Hepatocyte (in vitro differentiated cells): ENCODE measurements at regions not wholly inside any gene's neighbourhood (a gene's known extent, or its start where the extent isn't known, plus 50 kb on each side); places are given as distances from the start of the nearest gene placed in this dataset.

Experiments
- DNase-seq: peaks from one replicate; pipeline ENCODE4 v3.0.0-alpha.2; 2016; ENCODE audit warnings: low spot score
- H2AFZ ChIP-seq: fragments of 200-600 bp; sonication (generic); 2 replicates; pipeline ENCODE4 v1.6.0; 2016; ENCODE audit warnings: antibody characterized with exemption, mild to moderate bottlenecking
- H3K27ac ChIP-seq: fragments of 200-600 bp; sonication (generic); 2 replicates; pipeline ENCODE4 v1.5.1; 2016; ENCODE audit warnings: mild to moderate bottlenecking
- H3K27me3 ChIP-seq: fragments of 200-600 bp; sonication (generic); 2 replicates; pipeline ENCODE4 v1.6.1; 2016
- H3K36me3 ChIP-seq: fragments of 200-600 bp; sonication (generic); replicated peaks from 2 replicates; pipeline ENCODE4 v1.5.1; 2016; ENCODE audit warnings: low read depth; ENCODE audit not compliant: insufficient read depth
- H3K4me1 ChIP-seq: fragments of 200-600 bp; sonication (generic); 2 replicates; pipeline ENCODE4 v1.5.1; 2016; ENCODE audit warnings: mild to moderate bottlenecking, moderate library complexity; ENCODE audit not compliant: insufficient read depth
- H3K4me2 ChIP-seq: fragments of 200-600 bp; sonication (generic); 2 replicates; pipeline ENCODE4 v1.6.0; 2016
- H3K4me3 ChIP-seq: fragments of 200-600 bp; sonication (generic); 2 replicates; pipeline ENCODE4 v1.5.1; 2016; ENCODE audit warnings: mild to moderate bottlenecking
- H3K79me2 ChIP-seq: fragments of 200-600 bp; sonication (generic); 2 replicates; pipeline ENCODE4 v1.6.0; 2017; ENCODE audit warnings: mild to moderate bottlenecking
- H3K9me2 ChIP-seq: fragments of 200-600 bp; sonication (generic); replicated peaks from 2 replicates; pipeline ENCODE4 v1.6.0; 2017; ENCODE audit warnings: mild to moderate bottlenecking; ENCODE audit not compliant: insufficient read depth
- H3K9me3 ChIP-seq: fragments of 200-600 bp; sonication (generic); 2 replicates; pipeline ENCODE4 v1.5.1; 2016; ENCODE audit warnings: low read depth, mild to moderate bottlenecking
- H4K20me1 ChIP-seq: fragments of 200-600 bp; sonication (generic); 2 replicates; pipeline ENCODE4 v1.6.0; 2016; ENCODE audit warnings: mild to moderate bottlenecking; ENCODE audit not compliant: insufficient read depth, poor library complexity, severe bottlenecking
- EZH2 ChIP-seq: fragments of 200-600 bp; sonication (generic); IDR thresholded peaks from 2 replicates; pipeline ENCODE4 v1.6.1; 2016; ENCODE audit warnings: antibody characterized with exemption, mild to moderate bottlenecking, borderline replicate concordance
- EZH2phosphoT487 ChIP-seq: fragments of 200-600 bp; sonication (generic); IDR thresholded peaks from one replicate; pipeline ENCODE4 v1.6.1; 2018; ENCODE audit warnings: antibody characterized with exemption, mild to moderate bottlenecking, low read depth, moderate library complexity; ENCODE audit not compliant: unreplicated experiment, severe bottlenecking
- WGBS: methylation state at CpG from one replicate; pipeline ENCODE4 v1.1.6; 2016; ENCODE audit warnings: low lambda C conversion rate; ENCODE audit errors: missing lambda C conversion rate; 5-methylcytosine and 5-hydroxymethylcytosine counted together
- TF ChIP-seq, protein P1 (sequence below): fragments of 200-600 bp; sonication (generic); IDR thresholded peaks from 2 replicates; pipeline ENCODE4 v1.5.1; 2016; ENCODE audit warnings: antibody characterized with exemption, mild to moderate bottlenecking; ENCODE audit not compliant: poor library complexity

DNA sequence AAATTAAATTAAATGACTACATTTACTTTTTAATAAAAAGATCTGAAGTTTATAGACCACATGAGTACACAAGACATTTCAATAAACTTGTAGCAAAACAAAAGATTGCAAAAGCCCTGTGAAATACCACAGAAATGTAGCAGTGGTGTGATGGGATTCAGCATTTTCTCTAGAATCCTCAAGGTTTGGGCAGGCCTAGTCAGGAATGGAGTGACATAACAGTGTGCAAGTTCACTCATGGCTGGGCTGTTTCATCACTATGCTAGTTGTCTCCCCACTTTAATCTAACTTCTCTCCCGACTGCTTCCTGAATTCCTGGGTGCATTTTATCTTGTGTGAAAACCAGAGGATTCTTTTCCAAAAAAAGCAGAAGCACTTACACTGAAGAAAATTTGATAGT lies 1089.9 kb upstream of the DDX18 start:
- Histone ChIP-seq H4K20me1 (no peaks in the 10 kb centered on the region), H3K4me2 (no peak overlapping the region), H3K79me2 (no peaks in the 10 kb centered on the region), H3K4me1 (no peaks in the 10 kb centered on the region), H3K36me3 (no peaks in the 10 kb centered on the region), H3K27ac (no peak overlapping the region), H3K27me3 (no peaks in the 10 kb centered on the region), H2AFZ (no peak overlapping the region), H3K9me2 (no peaks in the 10 kb centered on the region), H3K9me3 (no peaks in the 10 kb centered on the region), H3K4me3 (no peak overlapping the region)
- no peak for DNase-seq
- WGBS: 71% methylated on average over 1 of the region's 1 CpG
- TF ChIP-seq EZH2: no peak
- TF ChIP-seq, protein P1, sequence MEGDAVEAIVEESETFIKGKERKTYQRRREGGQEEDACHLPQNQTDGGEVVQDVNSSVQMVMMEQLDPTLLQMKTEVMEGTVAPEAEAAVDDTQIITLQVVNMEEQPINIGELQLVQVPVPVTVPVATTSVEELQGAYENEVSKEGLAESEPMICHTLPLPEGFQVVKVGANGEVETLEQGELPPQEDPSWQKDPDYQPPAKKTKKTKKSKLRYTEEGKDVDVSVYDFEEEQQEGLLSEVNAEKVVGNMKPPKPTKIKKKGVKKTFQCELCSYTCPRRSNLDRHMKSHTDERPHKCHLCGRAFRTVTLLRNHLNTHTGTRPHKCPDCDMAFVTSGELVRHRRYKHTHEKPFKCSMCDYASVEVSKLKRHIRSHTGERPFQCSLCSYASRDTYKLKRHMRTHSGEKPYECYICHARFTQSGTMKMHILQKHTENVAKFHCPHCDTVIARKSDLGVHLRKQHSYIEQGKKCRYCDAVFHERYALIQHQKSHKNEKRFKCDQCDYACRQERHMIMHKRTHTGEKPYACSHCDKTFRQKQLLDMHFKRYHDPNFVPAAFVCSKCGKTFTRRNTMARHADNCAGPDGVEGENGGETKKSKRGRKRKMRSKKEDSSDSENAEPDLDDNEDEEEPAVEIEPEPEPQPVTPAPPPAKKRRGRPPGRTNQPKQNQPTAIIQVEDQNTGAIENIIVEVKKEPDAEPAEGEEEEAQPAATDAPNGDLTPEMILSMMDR: no peak
- no peak for TF ChIP-seq EZH2phosphoT487

DNA sequence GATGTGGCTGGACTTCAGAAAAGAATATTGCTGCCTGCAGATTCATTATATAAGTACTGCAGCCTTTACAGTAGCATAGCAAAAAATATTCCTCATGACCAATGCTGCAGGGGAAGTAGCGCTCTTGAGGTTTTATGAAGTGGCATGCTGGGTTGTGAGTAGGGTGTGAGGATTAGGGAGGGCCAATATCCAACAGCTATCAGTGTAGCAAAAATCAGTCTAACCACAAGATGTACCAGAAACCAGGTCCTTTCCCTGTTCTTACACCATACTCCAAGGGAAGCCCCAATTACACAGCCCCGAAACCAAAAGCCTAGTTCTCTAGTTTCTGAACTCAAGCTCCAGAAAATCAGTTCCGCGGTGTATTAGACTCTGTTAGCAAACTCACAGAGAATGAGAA lies 1082.2 kb upstream of the DDX18 start:
- Histone ChIP-seq H3K4me2 (no peak overlapping the region), H3K36me3 (no peaks in the 10 kb centered on the region), H4K20me1 (no peaks in the 10 kb centered on the region), H3K27me3 (no peaks in the 10 kb centered on the region), H3K4me1 (no peaks in the 10 kb centered on the region), H2AFZ (no peak overlapping the region), H3K4me3 (no peak overlapping the region), H3K79me2 (no peaks in the 10 kb centered on the region), H3K9me3 (no peaks in the 10 kb centered on the region), H3K9me2 (no peaks in the 10 kb centered on the region), H3K27ac (no peak overlapping the region)
- DNase-seq: no peak
- 98% methylated on average over 4 of the region's 4 CpGs for WGBS
- TF ChIP-seq EZH2: no peak
- TF ChIP-seq EZH2phosphoT487: no peak
- TF ChIP-seq, protein P1: no peak

DNA sequence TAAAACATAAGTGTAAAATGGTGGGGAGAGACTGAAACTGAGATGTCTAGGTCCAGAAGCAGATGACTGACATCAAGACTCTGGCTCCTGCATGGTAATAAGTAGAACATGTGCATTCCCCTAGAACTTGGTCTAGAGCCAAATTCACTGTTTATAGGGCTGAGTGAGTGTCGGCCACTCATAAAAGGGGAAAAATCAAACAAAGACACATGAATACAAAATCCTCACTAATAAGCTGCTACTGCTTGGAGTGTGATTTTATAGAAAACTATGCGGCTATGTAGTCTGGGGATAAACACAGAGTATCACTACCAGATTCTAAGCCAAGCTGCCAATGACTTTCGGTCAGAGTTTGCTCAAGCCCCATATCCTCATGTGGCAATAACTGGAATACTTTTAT lies 1080.8 kb upstream of the DDX18 start:
- Histone ChIP-seq H3K27ac (no peak overlapping the region), H3K79me2 (no peaks in the 10 kb centered on the region), H3K36me3 (no peaks in the 10 kb centered on the region), H3K27me3 (no peaks in the 10 kb centered on the region), H3K9me3 (no peaks in the 10 kb centered on the region), H3K4me1 (no peaks in the 10 kb centered on the region), H3K4me3 (no peak overlapping the region), H4K20me1 (no peaks in the 10 kb centered on the region), H3K9me2 (no peaks in the 10 kb centered on the region), H3K4me2 (no peak overlapping the region), H2AFZ (no peak overlapping the region)
- WGBS: 68% methylated on average over 3 of the region's 3 CpGs
- no peak for DNase-seq
- TF ChIP-seq EZH2 (no peak), EZH2phosphoT487 (no peak)

DNA sequence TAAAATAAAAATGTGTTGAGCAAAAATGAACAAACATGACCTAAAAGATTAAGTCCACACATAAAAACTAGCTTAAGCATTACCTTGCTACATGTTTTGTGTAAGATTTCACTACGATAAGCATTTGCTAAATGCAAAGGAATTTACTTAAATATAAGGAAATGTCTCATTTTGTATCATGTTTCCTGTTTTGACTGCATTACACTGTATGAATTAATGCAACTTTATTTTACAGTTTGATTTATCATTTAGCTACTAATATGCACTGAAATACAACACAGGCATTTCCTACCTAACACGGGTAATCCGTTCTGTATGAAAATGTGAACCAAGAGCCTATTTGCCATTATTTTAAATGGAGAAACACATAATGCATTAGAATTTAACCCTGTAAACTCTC lies 1076.5 kb upstream of the DDX18 start:
- TF ChIP-seq, protein P1: no peak
- TF ChIP-seq EZH2 (no peak), EZH2phosphoT487 (no peak)
- H3K79me2 ChIP-seq: no peaks in the 10 kb centered on the region
- DNase-seq: no peak
- no peak overlapping the region for H2AFZ ChIP-seq
- no peaks in the 10 kb centered on the region for H3K9me3 ChIP-seq
- no peaks in the 10 kb centered on the region for H4K20me1 ChIP-seq
- 87% methylated on average over 3 of the region's 3 CpGs for WGBS
- H3K27me3 ChIP-seq: no peaks in the 10 kb centered on the region
- H3K27ac ChIP-seq: no peak overlapping the region
- no peaks in the 10 kb centered on the region for H3K36me3 ChIP-seq
- H3K4me2 ChIP-seq: no peak overlapping the region
- no peaks in the 10 kb centered on the region for H3K9me2 ChIP-seq
- no peak overlapping the region for H3K4me3 ChIP-seq
- no peaks in the 10 kb centered on the region for H3K4me1 ChIP-seq
